ENCODE measurements at regions not wholly inside any gene's neighbourhood (a gene's known extent, or its start where the extent isn't known, plus 50 kb on each side); places are given as distances from the start of the nearest gene placed in this dataset.

DNA sequence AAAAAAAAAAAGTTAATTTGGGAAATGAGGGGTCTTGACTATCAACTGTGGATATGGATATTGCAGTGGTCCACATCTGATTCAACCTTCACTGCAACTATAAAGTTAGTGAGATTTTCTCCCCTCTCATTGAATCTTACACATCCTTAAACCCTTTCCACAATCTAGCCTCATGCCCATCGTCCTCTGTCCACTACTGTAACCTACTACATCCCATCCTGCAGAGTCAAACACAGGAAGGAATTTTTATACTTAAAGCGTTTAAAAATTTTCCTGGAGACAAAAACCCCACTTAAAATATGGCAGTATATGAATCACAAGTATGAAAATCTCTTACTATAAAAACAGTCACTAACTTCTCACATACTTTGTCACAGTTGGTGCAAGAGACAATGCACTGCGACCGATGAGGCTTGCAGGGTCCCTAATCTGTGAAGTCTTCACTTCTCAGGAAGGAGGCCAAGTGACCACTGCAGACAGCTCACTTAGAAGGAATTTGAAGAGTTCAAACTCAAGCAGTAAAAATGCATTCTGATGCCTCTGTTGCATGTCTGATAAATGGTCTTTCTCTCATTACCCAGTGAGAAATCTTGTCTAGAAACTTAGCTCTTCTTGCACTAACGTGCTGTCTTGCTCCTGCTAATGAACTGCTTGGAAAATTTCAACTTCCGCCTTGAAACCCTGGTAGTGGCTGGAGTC lies 50.3 kb upstream of the ST8SIA6 start:
- TF ChIP-seq, protein P1, sequence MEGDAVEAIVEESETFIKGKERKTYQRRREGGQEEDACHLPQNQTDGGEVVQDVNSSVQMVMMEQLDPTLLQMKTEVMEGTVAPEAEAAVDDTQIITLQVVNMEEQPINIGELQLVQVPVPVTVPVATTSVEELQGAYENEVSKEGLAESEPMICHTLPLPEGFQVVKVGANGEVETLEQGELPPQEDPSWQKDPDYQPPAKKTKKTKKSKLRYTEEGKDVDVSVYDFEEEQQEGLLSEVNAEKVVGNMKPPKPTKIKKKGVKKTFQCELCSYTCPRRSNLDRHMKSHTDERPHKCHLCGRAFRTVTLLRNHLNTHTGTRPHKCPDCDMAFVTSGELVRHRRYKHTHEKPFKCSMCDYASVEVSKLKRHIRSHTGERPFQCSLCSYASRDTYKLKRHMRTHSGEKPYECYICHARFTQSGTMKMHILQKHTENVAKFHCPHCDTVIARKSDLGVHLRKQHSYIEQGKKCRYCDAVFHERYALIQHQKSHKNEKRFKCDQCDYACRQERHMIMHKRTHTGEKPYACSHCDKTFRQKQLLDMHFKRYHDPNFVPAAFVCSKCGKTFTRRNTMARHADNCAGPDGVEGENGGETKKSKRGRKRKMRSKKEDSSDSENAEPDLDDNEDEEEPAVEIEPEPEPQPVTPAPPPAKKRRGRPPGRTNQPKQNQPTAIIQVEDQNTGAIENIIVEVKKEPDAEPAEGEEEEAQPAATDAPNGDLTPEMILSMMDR (IDR thresholded peaks at IDR 0.05) = no peak
- TF ChIP-seq POLR2A (IDR thresholded peaks at IDR 0.05) = no peak
